OCI-LY1 (cell line): ENCODE measurements at regions not wholly inside any gene's neighbourhood (a gene's known extent, or its start where the extent isn't known, plus 50 kb on each side); places are given as distances from the start of the nearest gene placed in this dataset.

Source experiments
- H2AFZ ChIP-seq: fragments of 200-600 bp; sonication (generic), shearing (Covaris generic); 2 replicates; pipeline ENCODE4 v1.6.0; 2014; ENCODE audit warnings: antibody characterized with exemption, mild to moderate bottlenecking, low read length
- H3F3A ChIP-seq: fragments of 200-600 bp; sonication (generic), shearing (Covaris generic); 2 replicates; pipeline ENCODE4 v1.6.0; 2014; ENCODE audit warnings: mild to moderate bottlenecking, antibody characterized with exemption, low read length, moderate library complexity; ENCODE audit not compliant: insufficient read depth
- H3K27ac ChIP-seq: fragments of 200-600 bp; sonication (generic); 2 replicates; pipeline ENCODE4 v1.5.1; 2014; ENCODE audit warnings: low read length, mixed run types, mild to moderate bottlenecking, low read depth; ENCODE audit not compliant: poor library complexity, severe bottlenecking
- H3K27me3 ChIP-seq: fragments of 200-600 bp; sonication (generic); 2 replicates; pipeline ENCODE4 v1.6.0; 2014; ENCODE audit warnings: antibody characterized with exemption, mild to moderate bottlenecking, low read length, moderate library complexity; ENCODE audit not compliant: insufficient read depth
- H3K36me3 ChIP-seq: fragments of 200-600 bp; sonication (generic); 2 replicates; pipeline ENCODE4 v1.6.1; 2014; ENCODE audit warnings: mild to moderate bottlenecking, antibody characterized with exemption, low read length, moderate library complexity, mixed read lengths; ENCODE audit not compliant: insufficient read depth
- H3K4me1 ChIP-seq: fragments of 200-600 bp; sonication (generic); 2 replicates; pipeline ENCODE4 v1.5.1; 2014; ENCODE audit warnings: mild to moderate bottlenecking, low read length, moderate library complexity; ENCODE audit not compliant: insufficient read depth, severe bottlenecking
- H3K4me2 ChIP-seq: fragments of 200-600 bp; sonication (generic), shearing (Covaris generic); 2 replicates; pipeline ENCODE4 v1.6.1; 2014; ENCODE audit warnings: low read length
- H3K4me3 ChIP-seq: fragments of 200-600 bp; sonication (generic); 2 replicates; pipeline ENCODE4 v1.5.1; 2014; ENCODE audit warnings: low read length, low read depth, mild to moderate bottlenecking, mixed read lengths; ENCODE audit not compliant: poor library complexity, severe bottlenecking
- H3K79me2 ChIP-seq: fragments of 200-600 bp; shearing (Covaris generic); 2 replicates; pipeline ENCODE4 v1.6.1; 2016; ENCODE audit warnings: mixed run types, low read length, mixed read lengths; ENCODE audit not compliant: insufficient read depth
- H3K9ac ChIP-seq: fragments of 200-600 bp; sonication (generic), shearing (Covaris generic); 2 replicates; pipeline ENCODE4 v1.6.1; 2014; ENCODE audit warnings: mild to moderate bottlenecking, low read length, mixed read lengths
- H3K9me2 ChIP-seq: fragments of 200-600 bp; sonication (generic), shearing (Covaris generic); 2 replicates; pipeline ENCODE4 v1.6.1; 2014; ENCODE audit warnings: low read depth, mild to moderate bottlenecking, low read length, mixed read lengths
- H3K9me3 ChIP-seq: fragments of 200-600 bp; shearing (Covaris generic); 2 replicates; pipeline ENCODE4 v1.6.1; 2014; ENCODE audit warnings: low read length, mixed read lengths
- H4K20me1 ChIP-seq: fragments of 200-600 bp; sonication (generic), shearing (Covaris generic); 2 replicates; pipeline ENCODE4 v1.6.0; 2016; ENCODE audit warnings: mild to moderate bottlenecking, low read length; ENCODE audit not compliant: insufficient read depth
- EZH2 ChIP-seq: fragments of 200-600 bp; sonication (generic), shearing (Covaris generic); IDR thresholded peaks from 2 replicates; pipeline ENCODE4 v1.8.0; 2017; ENCODE audit warnings: borderline replicate concordance, mixed run types, mild to moderate bottlenecking, antibody characterized with exemption, low read length, moderate library complexity, mixed read lengths
- TF ChIP-seq, protein P1 (sequence below): fragments of 200-600 bp; sonication (generic), shearing (Covaris generic); IDR thresholded peaks from 2 replicates; pipeline ENCODE4 v1.5.1; 2017; ENCODE audit warnings: mild to moderate bottlenecking, antibody characterized with exemption, low read length, moderate library complexity, mixed read lengths

DNA sequence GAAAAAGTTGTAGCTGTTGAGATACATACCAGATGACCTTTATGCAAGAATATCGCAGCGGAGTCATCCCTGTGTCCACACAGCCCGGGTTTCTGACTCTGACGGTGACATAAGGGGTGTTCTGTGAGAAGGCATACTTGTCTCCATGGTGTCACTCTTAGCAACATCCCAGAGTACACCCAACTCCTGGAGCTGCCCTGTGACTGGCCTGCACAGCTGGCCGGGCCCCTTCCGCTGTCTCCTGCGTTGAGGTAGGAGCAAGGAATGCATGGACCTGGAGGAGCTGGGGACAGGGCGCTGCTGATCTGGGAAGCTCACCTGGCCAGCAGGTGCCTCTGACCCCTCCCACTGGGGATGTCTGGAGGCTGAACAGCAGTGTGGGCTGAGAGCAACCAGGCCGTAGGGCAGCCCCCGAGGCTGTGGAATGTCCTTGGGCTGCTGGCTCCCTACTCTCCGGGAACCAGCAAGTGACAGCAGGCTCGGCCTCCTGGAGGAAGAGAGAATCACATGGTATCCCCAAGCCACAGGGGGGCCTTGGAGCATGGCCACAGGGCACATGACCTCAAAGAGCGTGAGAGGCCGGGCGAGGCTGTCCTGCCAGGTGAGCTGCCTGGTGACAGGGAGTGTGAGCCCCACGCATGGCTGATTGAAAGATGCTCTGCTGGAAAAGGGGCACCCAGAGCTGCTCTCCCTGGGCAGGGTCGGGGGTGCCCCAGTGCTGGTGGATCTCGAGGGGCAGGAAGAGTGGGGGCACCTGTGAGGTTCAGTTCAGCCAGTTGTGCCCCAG is 113.4 kb downstream of the MRPL36 start:
- H3K27me3 ChIP-seq = no peaks in the 10 kb centered on the region
- H3K9me3 ChIP-seq = 0 out of 2 replicates have a peak, but pooled peaks cover 3% of the 10 kb centered on the region
- no peaks in the 10 kb centered on the region for H3K36me3 ChIP-seq
- H3F3A ChIP-seq = no peaks in the 10 kb centered on the region
- no peak overlapping the region for H3K4me2 ChIP-seq
- H4K20me1 ChIP-seq = no peaks in the 10 kb centered on the region
- no peaks in the 10 kb centered on the region for H3K79me2 ChIP-seq
- H3K4me1 ChIP-seq = no peaks in the 10 kb centered on the region
- H3K4me3 ChIP-seq = no peak overlapping the region
- H3K9ac ChIP-seq = no peak overlapping the region
- no peak overlapping the region for H2AFZ ChIP-seq
- H3K9me2 ChIP-seq = no peaks in the 10 kb centered on the region
- H3K27ac ChIP-seq = no peak overlapping the region
- no peak for TF ChIP-seq EZH2
- TF ChIP-seq, protein P1, sequence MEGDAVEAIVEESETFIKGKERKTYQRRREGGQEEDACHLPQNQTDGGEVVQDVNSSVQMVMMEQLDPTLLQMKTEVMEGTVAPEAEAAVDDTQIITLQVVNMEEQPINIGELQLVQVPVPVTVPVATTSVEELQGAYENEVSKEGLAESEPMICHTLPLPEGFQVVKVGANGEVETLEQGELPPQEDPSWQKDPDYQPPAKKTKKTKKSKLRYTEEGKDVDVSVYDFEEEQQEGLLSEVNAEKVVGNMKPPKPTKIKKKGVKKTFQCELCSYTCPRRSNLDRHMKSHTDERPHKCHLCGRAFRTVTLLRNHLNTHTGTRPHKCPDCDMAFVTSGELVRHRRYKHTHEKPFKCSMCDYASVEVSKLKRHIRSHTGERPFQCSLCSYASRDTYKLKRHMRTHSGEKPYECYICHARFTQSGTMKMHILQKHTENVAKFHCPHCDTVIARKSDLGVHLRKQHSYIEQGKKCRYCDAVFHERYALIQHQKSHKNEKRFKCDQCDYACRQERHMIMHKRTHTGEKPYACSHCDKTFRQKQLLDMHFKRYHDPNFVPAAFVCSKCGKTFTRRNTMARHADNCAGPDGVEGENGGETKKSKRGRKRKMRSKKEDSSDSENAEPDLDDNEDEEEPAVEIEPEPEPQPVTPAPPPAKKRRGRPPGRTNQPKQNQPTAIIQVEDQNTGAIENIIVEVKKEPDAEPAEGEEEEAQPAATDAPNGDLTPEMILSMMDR = no peak

DNA sequence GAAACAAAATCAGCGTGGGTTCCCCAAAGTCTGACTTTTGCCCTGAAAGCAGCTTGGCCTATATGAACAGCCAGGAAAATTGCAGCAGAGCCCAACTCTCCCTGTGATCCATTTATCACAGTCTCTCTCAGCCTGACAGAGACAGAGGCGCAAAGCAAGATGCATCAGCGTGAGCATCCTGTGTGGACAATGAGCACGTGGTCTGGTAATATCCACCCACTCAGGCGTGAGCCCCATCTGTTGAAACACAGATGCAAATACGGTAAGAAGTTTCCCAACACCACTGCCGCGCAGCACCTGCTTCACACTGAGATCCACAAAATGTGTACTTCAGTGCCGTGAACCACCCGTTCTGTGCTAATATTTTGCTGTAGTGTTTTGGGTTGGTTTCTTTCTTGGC is 114.6 kb downstream of the MRPL36 start:
- 0 out of 2 replicates have a peak, but pooled peaks cover 3% of the 10 kb centered on the region for H3K9me3 ChIP-seq
- H4K20me1 ChIP-seq = no peaks in the 10 kb centered on the region
- no peaks in the 10 kb centered on the region for H3K4me1 ChIP-seq
- no peak overlapping the region for H2AFZ ChIP-seq
- no peak overlapping the region for H3K27ac ChIP-seq
- TF ChIP-seq, protein P1 = no peak
- TF ChIP-seq EZH2 = no peak
- no peak overlapping the region for H3K9ac ChIP-seq
- H3K79me2 ChIP-seq = no peaks in the 10 kb centered on the region
- H3K4me2 ChIP-seq = no peak overlapping the region
- H3K36me3 ChIP-seq = no peaks in the 10 kb centered on the region
- H3K27me3 ChIP-seq = no peaks in the 10 kb centered on the region
- no peaks in the 10 kb centered on the region for H3K9me2 ChIP-seq
- no peak overlapping the region for H3K4me3 ChIP-seq
- no peaks in the 10 kb centered on the region for H3F3A ChIP-seq

DNA sequence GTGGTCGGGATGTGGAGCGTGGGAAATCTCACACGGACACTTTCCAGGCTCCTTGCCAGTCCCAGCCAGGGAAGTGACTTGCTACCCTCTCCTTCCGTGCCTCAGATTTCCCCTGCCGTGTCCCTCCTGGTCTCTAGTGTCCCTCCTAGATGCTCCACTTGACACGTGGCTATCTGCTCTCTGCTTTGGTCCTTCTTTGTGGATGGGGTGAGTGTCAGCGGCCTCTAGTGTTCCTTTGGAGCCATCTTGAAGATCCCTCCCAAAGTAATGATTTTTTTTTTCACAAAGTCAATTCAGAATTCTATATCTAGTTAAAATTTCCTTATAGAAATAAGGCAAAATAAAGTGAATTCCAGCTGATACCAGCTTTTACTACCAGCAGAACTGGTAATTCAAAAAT is 117.7 kb downstream of the MRPL36 start:
- H3K4me3 ChIP-seq = no peak overlapping the region
- H3K4me2 ChIP-seq = no peak overlapping the region
- H2AFZ ChIP-seq = no peak overlapping the region
- H3K79me2 ChIP-seq = no peaks in the 10 kb centered on the region
- TF ChIP-seq, protein P1 = no peak
- TF ChIP-seq EZH2 = no peak
- H3K9me2 ChIP-seq = no peaks in the 10 kb centered on the region
- H3F3A ChIP-seq = no peaks in the 10 kb centered on the region
- no peak overlapping the region for H3K9ac ChIP-seq
- peaks cover 8% of the 10 kb centered on the region; the same call in 1 of the 2 replicates for H3K9me3 ChIP-seq
- no peak overlapping the region for H3K27ac ChIP-seq
- no peaks in the 10 kb centered on the region for H3K27me3 ChIP-seq
- H3K36me3 ChIP-seq = no peaks in the 10 kb centered on the region
- no peaks in the 10 kb centered on the region for H4K20me1 ChIP-seq
- H3K4me1 ChIP-seq = no peaks in the 10 kb centered on the region
